GM23338 (cell line): ENCODE measurements at regions not wholly inside any gene's neighbourhood (a gene's known extent, or its start where the extent isn't known, plus 50 kb on each side); places are given as distances from the start of the nearest gene placed in this dataset.
A peak's percentile ranks its signal among the peaks of the same experiment; 100 is the strongest.

Source experiments
- ATAC-seq: fragments of 200-7000 bp; cut with Tn5 transposase; 3 replicates; pipeline ENCODE4 v1.9.1; 2020
- DNase-seq: peaks from one replicate; pipeline ENCODE4 v3.0.0-alpha.2; 2015; ENCODE audit warnings: low spot score
- H2AFZ ChIP-seq: fragments of 200-600 bp; sonication (generic); 2 replicates; pipeline ENCODE4 v1.8.0; 2016; ENCODE audit warnings: antibody characterized with exemption, mild to moderate bottlenecking, moderate library complexity
- H3F3A ChIP-seq: fragments of 200-600 bp; sonication (generic); replicated peaks from 2 replicates; pipeline ENCODE4 v1.8.0; 2017; ENCODE audit warnings: antibody characterized with exemption, mixed run types, low read depth
- H3K27ac ChIP-seq: fragments of 200-600 bp; sonication (generic); 2 replicates; pipeline ENCODE4 v1.6.1; 2016; ENCODE audit warnings: low read depth
- H3K27me3 ChIP-seq: fragments of 200-600 bp; sonication (generic); 2 replicates; pipeline ENCODE4 v1.8.0; 2016; ENCODE audit warnings: mild to moderate bottlenecking, mixed run types, moderate library complexity; ENCODE audit not compliant: insufficient read depth
- H3K36me3 ChIP-seq: fragments of 200-600 bp; sonication (generic); 2 replicates; pipeline ENCODE4 v1.8.0; 2016; ENCODE audit warnings: mild to moderate bottlenecking; ENCODE audit not compliant: insufficient read depth
- H3K4me1 ChIP-seq: fragments of 200-600 bp; sonication (generic); 2 replicates; pipeline ENCODE4 v1.8.0; 2016; ENCODE audit warnings: mild to moderate bottlenecking, moderate library complexity; ENCODE audit not compliant: insufficient read depth
- H3K4me2 ChIP-seq: fragments of 200-600 bp; sonication (generic); 2 replicates; pipeline ENCODE4 v1.7.1; 2017; ENCODE audit warnings: mixed run types
- H3K4me3 ChIP-seq: fragments of 200-600 bp; sonication (generic); 2 replicates; pipeline ENCODE4 v1.6.1; 2016; ENCODE audit warnings: mixed run types
- H3K79me2 ChIP-seq: fragments of 200-600 bp; sonication (generic); replicated peaks from 2 replicates; pipeline ENCODE4 v1.8.0; 2017; ENCODE audit warnings: mild to moderate bottlenecking; ENCODE audit not compliant: insufficient read depth
- H3K9me2 ChIP-seq: fragments of 200-600 bp; sonication (generic); 2 replicates; pipeline ENCODE4 v1.8.0; 2017; ENCODE audit not compliant: insufficient read depth
- H4K20me1 ChIP-seq: fragments of 200-600 bp; sonication (generic); replicated peaks from 2 replicates; pipeline ENCODE4 v1.8.0; 2017; ENCODE audit warnings: mild to moderate bottlenecking; ENCODE audit not compliant: insufficient read depth
- H3K27ac Mint-ChIP-seq: 2 replicates; pipeline ENCODE4 v1.8.0; 2020; ENCODE audit warnings: inconsistent platforms, mild to moderate bottlenecking, moderate library complexity, mixed read lengths
- H3K27me3 Mint-ChIP-seq: 3 replicates; pipeline ENCODE4 v1.8.0; 2022; ENCODE audit warnings: low read depth, mild to moderate bottlenecking, moderate library complexity, mixed read lengths, inconsistent platforms; ENCODE audit not compliant: insufficient read depth, poor library complexity
- H3K36me3 Mint-ChIP-seq: 3 replicates; pipeline ENCODE4 v1.8.0; 2021; ENCODE audit warnings: low read depth, mild to moderate bottlenecking, inconsistent platforms, moderate library complexity, mixed read lengths
- H3K4me1 Mint-ChIP-seq: 3 replicates; pipeline ENCODE4 v1.8.0; 2020; ENCODE audit warnings: mild to moderate bottlenecking, inconsistent platforms, mixed read lengths
- H3K4me3 Mint-ChIP-seq: 3 replicates; pipeline ENCODE4 v1.8.0; 2021; ENCODE audit warnings: moderate library complexity, mild to moderate bottlenecking, inconsistent platforms, mixed read lengths
- H3K9me3 Mint-ChIP-seq: 3 replicates; pipeline ENCODE4 v1.8.0; 2020; ENCODE audit warnings: moderate library complexity, mild to moderate bottlenecking, inconsistent platforms, mixed read lengths
- CREB1 ChIP-seq: fragments of 250-450 bp; sonication (Bioruptor Pico); IDR thresholded peaks from 2 replicates; pipeline ENCODE4 v1.5.0; 2020; ENCODE audit warnings: low read depth, mild to moderate bottlenecking, moderate library complexity
- EZH2 ChIP-seq: fragments of 200-600 bp; sonication (generic); IDR thresholded peaks from one replicate; pipeline ENCODE4 v1.8.0; 2017; ENCODE audit warnings: antibody characterized with exemption, mild to moderate bottlenecking, low read depth; ENCODE audit not compliant: unreplicated experiment
- EZH2phosphoT487 ChIP-seq: fragments of 200-600 bp; sonication (generic); IDR thresholded peaks from one replicate; pipeline ENCODE4 v1.8.1; 2018; ENCODE audit warnings: antibody characterized with exemption; ENCODE audit not compliant: unreplicated experiment
- JUNB ChIP-seq: IDR thresholded peaks from one replicate; pipeline ENCODE4 v1.6.1; 2016; ENCODE audit warnings: antibody characterized with exemption; ENCODE audit not compliant: unreplicated experiment
- STAT1 ChIP-seq: IDR thresholded peaks from one replicate; pipeline ENCODE4 v1.6.1; 2016; ENCODE audit warnings: antibody characterized with exemption; ENCODE audit not compliant: unreplicated experiment
- ZNF114 ChIP-seq: fragments of 250-450 bp; sonication (Bioruptor Pico); IDR thresholded peaks from 2 replicates; pipeline ENCODE4 v1.5.0; 2020; ENCODE audit warnings: mild to moderate bottlenecking, moderate library complexity
- ZNF331 ChIP-seq: fragments of 250-450 bp; sonication (Bioruptor Pico); IDR thresholded peaks from 2 replicates; pipeline ENCODE4 v1.5.0; 2020; ENCODE audit warnings: low read depth, mild to moderate bottlenecking, moderate library complexity
- TF ChIP-seq, protein P1 (sequence below): fragments of 250-450 bp; sonication (Bioruptor Pico); IDR thresholded peaks from 2 replicates; pipeline ENCODE4 v1.5.0; 2020; ENCODE audit warnings: mild to moderate bottlenecking, moderate library complexity
- TF ChIP-seq, protein P2 (sequence below): IDR thresholded peaks from one replicate; pipeline ENCODE4 v1.6.1; 2018; ENCODE audit warnings: antibody characterized with exemption; ENCODE audit not compliant: unreplicated experiment
- TF ChIP-seq, protein P3 (sequence below), 2 experiments: fragments of 200-600 bp in 1 of 2; sonication (generic) in 1 of 2; conservative IDR thresholded peaks; 2 replicates each; pipeline versions ENCODE4 v1.5.1 to v1.6.1; 2016 to 2017; ENCODE audit warnings: antibody characterized with exemption in 2 of 2, low read depth in 2 of 2, mild to moderate bottlenecking in 2 of 2, moderate library complexity in 1 of 2
- TF ChIP-seq, protein P4 (sequence below): IDR thresholded peaks from 2 replicates; pipeline ENCODE4 v1.6.1; 2016; ENCODE audit warnings: antibody characterized with exemption

DNA sequence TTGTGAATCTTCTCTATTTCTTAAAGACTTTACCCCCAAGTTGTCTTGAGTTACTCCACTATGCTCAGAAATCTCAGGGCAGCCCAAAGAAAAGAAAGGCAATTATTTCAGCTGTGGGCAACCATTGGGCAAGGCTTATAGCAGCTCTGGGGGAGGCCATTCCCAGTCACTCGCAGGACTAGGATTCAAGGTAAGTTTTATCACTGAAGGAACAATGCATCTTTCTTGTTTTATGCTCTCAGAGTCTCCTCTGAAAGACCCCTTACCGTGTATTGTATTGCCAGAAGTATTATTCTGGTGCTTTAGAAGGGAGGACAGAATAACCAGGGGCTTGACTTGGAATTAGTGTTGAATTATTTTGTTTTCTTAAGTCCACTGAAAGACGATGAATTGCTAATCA, 586.3 kb upstream of the MAP3K7 start:
- peak; percentile 49; the same call in 1 of the 3 replicates for ATAC-seq
- Mint-ChIP-seq H3K27ac (0 out of 2 replicates have a peak overlapping the region, but pooled peaks have one; percentile 7), H3K4me3 (no peak overlapping the region), H3K4me1 (peaks cover 44% of the 10 kb centered on the region), H3K27me3 (no peaks in the 10 kb centered on the region), H3K9me3 (no peaks in the 10 kb centered on the region), H3K36me3 (no peaks in the 10 kb centered on the region)
- H4K20me1 ChIP-seq, result no peaks in the 10 kb centered on the region
- no peaks in the 10 kb centered on the region for H3K79me2 ChIP-seq
- H3K4me3 ChIP-seq, result no peak overlapping the region
- H2AFZ ChIP-seq, result no peak overlapping the region; the same call in 1 of the 2 replicates
- H3K4me1 ChIP-seq, result peaks cover 55% of the 10 kb centered on the region
- TF ChIP-seq, protein P1, sequence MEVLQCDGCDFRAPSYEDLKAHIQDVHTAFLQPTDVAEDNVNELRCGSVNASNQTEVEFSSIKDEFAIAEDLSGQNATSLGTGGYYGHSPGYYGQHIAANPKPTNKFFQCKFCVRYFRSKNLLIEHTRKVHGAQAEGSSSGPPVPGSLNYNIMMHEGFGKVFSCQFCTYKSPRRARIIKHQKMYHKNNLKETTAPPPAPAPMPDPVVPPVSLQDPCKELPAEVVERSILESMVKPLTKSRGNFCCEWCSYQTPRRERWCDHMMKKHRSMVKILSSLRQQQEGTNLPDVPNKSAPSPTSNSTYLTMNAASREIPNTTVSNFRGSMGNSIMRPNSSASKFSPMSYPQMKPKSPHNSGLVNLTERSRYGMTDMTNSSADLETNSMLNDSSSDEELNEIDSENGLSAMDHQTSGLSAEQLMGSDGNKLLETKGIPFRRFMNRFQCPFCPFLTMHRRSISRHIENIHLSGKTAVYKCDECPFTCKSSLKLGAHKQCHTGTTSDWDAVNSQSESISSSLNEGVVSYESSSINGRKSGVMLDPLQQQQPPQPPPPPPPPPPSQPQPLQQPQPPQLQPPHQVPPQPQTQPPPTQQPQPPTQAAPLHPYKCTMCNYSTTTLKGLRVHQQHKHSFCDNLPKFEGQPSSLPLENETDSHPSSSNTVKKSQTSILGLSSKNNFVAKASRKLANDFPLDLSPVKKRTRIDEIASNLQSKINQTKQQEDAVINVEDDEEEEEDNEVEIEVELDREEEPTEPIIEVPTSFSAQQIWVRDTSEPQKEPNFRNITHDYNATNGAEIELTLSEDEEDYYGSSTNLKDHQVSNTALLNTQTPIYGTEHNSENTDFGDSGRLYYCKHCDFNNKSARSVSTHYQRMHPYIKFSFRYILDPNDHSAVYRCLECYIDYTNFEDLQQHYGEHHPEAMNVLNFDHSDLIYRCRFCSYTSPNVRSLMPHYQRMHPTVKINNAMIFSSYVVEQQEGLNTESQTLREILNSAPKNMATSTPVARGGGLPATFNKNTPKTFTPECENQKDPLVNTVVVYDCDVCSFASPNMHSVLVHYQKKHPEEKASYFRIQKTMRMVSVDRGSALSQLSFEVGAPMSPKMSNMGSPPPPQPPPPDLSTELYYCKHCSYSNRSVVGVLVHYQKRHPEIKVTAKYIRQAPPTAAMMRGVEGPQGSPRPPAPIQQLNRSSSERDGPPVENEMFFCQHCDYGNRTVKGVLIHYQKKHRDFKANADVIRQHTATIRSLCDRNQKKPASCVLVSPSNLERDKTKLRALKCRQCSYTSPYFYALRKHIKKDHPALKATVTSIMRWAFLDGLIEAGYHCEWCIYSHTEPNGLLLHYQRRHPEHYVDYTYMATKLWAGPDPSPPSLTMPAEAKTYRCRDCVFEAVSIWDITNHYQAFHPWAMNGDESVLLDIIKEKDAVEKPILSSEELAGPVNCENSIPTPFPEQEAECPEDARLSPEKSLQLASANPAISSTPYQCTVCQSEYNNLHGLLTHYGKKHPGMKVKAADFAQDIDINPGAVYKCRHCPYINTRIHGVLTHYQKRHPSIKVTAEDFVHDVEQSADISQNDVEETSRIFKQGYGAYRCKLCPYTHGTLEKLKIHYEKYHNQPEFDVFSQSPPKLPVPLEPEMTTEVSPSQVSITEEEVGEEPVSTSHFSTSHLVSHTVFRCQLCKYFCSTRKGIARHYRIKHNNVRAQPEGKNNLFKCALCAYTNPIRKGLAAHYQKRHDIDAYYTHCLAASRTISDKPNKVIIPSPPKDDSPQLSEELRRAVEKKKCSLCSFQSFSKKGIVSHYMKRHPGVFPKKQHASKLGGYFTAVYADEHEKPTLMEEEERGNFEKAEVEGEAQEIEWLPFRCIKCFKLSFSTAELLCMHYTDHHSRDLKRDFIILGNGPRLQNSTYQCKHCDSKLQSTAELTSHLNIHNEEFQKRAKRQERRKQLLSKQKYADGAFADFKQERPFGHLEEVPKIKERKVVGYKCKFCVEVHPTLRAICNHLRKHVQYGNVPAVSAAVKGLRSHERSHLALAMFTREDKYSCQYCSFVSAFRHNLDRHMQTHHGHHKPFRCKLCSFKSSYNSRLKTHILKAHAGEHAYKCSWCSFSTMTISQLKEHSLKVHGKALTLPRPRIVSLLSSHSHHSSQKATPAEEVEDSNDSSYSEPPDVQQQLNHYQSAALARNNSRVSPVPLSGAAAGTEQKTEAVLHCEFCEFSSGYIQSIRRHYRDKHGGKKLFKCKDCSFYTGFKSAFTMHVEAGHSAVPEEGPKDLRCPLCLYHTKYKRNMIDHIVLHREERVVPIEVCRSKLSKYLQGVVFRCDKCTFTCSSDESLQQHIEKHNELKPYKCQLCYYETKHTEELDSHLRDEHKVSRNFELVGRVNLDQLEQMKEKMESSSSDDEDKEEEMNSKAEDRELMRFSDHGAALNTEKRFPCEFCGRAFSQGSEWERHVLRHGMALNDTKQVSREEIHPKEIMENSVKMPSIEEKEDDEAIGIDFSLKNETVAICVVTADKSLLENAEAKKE (CRISPR knock-in tag), result no peak
- TF ChIP-seq CREB1 (CRISPR knock-in tag) (no peak), STAT1 (no peak), JUNB (no peak), EZH2 (no peak), EZH2phosphoT487 (no peak), ZNF331 (CRISPR knock-in tag) (no peak), ZNF114 (CRISPR knock-in tag) (no peak)
- TF ChIP-seq, protein P2, sequence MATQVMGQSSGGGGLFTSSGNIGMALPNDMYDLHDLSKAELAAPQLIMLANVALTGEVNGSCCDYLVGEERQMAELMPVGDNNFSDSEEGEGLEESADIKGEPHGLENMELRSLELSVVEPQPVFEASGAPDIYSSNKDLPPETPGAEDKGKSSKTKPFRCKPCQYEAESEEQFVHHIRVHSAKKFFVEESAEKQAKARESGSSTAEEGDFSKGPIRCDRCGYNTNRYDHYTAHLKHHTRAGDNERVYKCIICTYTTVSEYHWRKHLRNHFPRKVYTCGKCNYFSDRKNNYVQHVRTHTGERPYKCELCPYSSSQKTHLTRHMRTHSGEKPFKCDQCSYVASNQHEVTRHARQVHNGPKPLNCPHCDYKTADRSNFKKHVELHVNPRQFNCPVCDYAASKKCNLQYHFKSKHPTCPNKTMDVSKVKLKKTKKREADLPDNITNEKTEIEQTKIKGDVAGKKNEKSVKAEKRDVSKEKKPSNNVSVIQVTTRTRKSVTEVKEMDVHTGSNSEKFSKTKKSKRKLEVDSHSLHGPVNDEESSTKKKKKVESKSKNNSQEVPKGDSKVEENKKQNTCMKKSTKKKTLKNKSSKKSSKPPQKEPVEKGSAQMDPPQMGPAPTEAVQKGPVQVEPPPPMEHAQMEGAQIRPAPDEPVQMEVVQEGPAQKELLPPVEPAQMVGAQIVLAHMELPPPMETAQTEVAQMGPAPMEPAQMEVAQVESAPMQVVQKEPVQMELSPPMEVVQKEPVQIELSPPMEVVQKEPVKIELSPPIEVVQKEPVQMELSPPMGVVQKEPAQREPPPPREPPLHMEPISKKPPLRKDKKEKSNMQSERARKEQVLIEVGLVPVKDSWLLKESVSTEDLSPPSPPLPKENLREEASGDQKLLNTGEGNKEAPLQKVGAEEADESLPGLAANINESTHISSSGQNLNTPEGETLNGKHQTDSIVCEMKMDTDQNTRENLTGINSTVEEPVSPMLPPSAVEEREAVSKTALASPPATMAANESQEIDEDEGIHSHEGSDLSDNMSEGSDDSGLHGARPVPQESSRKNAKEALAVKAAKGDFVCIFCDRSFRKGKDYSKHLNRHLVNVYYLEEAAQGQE, result no peak
- TF ChIP-seq, protein P3, sequence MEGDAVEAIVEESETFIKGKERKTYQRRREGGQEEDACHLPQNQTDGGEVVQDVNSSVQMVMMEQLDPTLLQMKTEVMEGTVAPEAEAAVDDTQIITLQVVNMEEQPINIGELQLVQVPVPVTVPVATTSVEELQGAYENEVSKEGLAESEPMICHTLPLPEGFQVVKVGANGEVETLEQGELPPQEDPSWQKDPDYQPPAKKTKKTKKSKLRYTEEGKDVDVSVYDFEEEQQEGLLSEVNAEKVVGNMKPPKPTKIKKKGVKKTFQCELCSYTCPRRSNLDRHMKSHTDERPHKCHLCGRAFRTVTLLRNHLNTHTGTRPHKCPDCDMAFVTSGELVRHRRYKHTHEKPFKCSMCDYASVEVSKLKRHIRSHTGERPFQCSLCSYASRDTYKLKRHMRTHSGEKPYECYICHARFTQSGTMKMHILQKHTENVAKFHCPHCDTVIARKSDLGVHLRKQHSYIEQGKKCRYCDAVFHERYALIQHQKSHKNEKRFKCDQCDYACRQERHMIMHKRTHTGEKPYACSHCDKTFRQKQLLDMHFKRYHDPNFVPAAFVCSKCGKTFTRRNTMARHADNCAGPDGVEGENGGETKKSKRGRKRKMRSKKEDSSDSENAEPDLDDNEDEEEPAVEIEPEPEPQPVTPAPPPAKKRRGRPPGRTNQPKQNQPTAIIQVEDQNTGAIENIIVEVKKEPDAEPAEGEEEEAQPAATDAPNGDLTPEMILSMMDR (conservative IDR thresholded peaks at IDR 0.05; ENCODE audit: low read depth in 2 of 2), result no peak
- TF ChIP-seq, protein P4, sequence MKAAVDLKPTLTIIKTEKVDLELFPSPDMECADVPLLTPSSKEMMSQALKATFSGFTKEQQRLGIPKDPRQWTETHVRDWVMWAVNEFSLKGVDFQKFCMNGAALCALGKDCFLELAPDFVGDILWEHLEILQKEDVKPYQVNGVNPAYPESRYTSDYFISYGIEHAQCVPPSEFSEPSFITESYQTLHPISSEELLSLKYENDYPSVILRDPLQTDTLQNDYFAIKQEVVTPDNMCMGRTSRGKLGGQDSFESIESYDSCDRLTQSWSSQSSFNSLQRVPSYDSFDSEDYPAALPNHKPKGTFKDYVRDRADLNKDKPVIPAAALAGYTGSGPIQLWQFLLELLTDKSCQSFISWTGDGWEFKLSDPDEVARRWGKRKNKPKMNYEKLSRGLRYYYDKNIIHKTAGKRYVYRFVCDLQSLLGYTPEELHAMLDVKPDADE, result no peak
- no peaks in the 10 kb centered on the region for H3K36me3 ChIP-seq
- H3K27me3 ChIP-seq, result no peaks in the 10 kb centered on the region
- no peak overlapping the region for H3K27ac ChIP-seq
- H3K9me2 ChIP-seq, result no peaks in the 10 kb centered on the region
- H3F3A ChIP-seq, result no peaks in the 10 kb centered on the region
- no peak for DNase-seq
- H3K4me2 ChIP-seq, result no peak overlapping the region
